Progenitor cell of endocrine pancreas (in vitro differentiated cells): ENCODE measurements at regions not wholly inside any gene's neighbourhood (a gene's known extent, or its start where the extent isn't known, plus 50 kb on each side); places are given as distances from the start of the nearest gene placed in this dataset.
"Not testable (repeated sequence)": the region's sequence is repeated elsewhere in the genome, so short reads cannot be mapped to it uniquely, and the experiment has no call there.

ENCODE experiments used
- DNase-seq: peaks from one replicate; pipeline ENCODE4 v3.0.0; 2021; ENCODE audit warnings: low spot score; ENCODE audit not compliant: unreplicated experiment
- H3K27ac Mint-ChIP-seq: 2 replicates; pipeline ENCODE4 v1.8.0; 2021; ENCODE audit warnings: mild to moderate bottlenecking, moderate library complexity, mixed read lengths
- H3K27me3 Mint-ChIP-seq: 2 replicates; pipeline ENCODE4 v1.8.0; 2021; ENCODE audit warnings: mixed read lengths
- H3K36me3 Mint-ChIP-seq: 2 replicates; pipeline ENCODE4 v1.8.0; 2022; ENCODE audit warnings: mixed read lengths; ENCODE audit not compliant: insufficient read depth
- H3K4me1 Mint-ChIP-seq: 2 replicates; pipeline ENCODE4 v1.8.0; 2021; ENCODE audit warnings: low read depth, mixed read lengths
- H3K4me3 Mint-ChIP-seq: 2 replicates; pipeline ENCODE4 v1.8.0; 2021; ENCODE audit warnings: low read depth, mild to moderate bottlenecking, moderate library complexity, mixed read lengths
- H3K9me3 Mint-ChIP-seq: 2 replicates; pipeline ENCODE4 v1.8.0; 2021; ENCODE audit warnings: low read depth, mixed read lengths
- CTCF ChIP-seq: fragments of 200-600 bp; sonication (generic); IDR thresholded peaks from one replicate; pipeline ENCODE4 v1.5.0; 2021; ENCODE audit warnings: antibody characterized with exemption, mild to moderate bottlenecking; ENCODE audit not compliant: unreplicated experiment

GRCh38 chr13:87538366-87539052 is 132.7 kb upstream of the SLITRK5 start:
- Mint-ChIP-seq H3K27me3 (no peaks in the 10 kb centered on the region), H3K36me3 (no peaks in the 10 kb centered on the region), H3K4me1 (no peaks in the 10 kb centered on the region), H3K27ac (no peak overlapping the region), H3K9me3 (no peaks in the 10 kb centered on the region), H3K4me3 (no peak overlapping the region)
- no peak for DNase-seq
- TF ChIP-seq CTCF: no peak

DNA sequence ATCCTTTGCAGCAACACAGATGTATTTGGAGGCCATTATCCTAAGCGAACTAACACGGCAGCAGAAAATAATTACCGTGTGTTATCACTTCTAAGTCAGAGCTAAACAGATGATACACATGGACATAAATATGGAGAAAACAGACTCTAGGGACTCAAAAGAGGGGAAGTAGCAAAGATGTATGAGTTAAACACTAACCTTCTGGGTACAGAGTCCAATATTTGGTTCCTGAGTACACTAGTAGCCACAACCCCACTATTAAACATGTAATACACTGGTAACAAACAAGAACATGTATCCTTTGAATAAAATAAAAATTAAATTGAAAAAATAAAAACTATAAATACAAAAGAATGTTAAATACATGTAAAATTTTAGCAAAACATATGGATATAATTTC is 118.0 kb upstream of the SLITRK5 start:
- no peak overlapping the region for H3K4me3 Mint-ChIP-seq
- no peak for DNase-seq
- no peaks in the 10 kb centered on the region for H3K4me1 Mint-ChIP-seq
- no peak overlapping the region for H3K27ac Mint-ChIP-seq
- no peak for TF ChIP-seq CTCF
- H3K9me3 Mint-ChIP-seq: no peaks in the 10 kb centered on the region
- H3K36me3 Mint-ChIP-seq: no peaks in the 10 kb centered on the region
- H3K27me3 Mint-ChIP-seq: no peaks in the 10 kb centered on the region

DNA sequence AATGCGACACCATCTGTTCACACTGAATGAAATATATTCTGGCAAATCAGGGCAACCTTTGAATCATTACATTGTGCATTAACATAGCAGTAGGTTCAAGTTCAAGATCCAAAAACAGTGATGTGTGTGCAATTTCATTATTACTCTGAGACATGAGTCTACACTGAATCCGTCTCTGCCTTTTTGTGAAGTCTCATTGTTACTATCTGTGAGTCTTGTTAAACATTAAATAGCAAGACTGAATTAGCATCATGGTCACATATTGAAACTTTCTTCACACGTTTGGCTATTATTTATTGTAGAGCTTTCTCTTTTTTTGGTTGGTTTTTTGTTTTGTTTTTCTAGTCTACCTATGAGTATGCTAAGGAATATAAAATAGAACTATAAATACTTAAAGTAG is 117.1 kb upstream of the SLITRK5 start:
- no peak for DNase-seq
- Mint-ChIP-seq H3K4me3 (no peak overlapping the region), H3K36me3 (no peaks in the 10 kb centered on the region), H3K27me3 (no peaks in the 10 kb centered on the region), H3K4me1 (no peaks in the 10 kb centered on the region), H3K9me3 (no peaks in the 10 kb centered on the region), H3K27ac (no peak overlapping the region)
- no peak for TF ChIP-seq CTCF

DNA sequence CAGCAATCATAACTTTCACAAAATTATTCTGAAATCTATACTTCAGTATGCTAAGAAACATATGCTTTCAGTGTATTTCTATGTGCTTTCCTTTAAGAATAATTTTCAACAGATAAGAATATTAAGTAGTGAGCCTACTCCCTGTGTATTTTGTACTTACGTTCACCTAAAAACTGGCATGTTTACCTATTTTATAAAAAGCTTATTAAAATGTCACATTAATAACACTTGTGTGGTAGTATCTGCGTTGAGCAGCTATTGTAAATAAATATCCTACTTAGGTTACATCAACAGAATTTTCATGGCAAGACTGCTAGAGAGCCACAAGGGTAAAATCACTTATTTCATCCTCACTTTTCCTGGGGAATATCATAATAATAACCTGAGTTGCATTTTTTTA is 113.4 kb upstream of the SLITRK5 start:
- peaks cover 3% of the 10 kb centered on the region for H3K9me3 Mint-ChIP-seq
- no peaks in the 10 kb centered on the region for H3K27me3 Mint-ChIP-seq
- no peaks in the 10 kb centered on the region for H3K4me1 Mint-ChIP-seq
- DNase-seq: no peak
- TF ChIP-seq CTCF: no peak
- no peak overlapping the region for H3K4me3 Mint-ChIP-seq
- no peak overlapping the region for H3K27ac Mint-ChIP-seq
- H3K36me3 Mint-ChIP-seq: no peaks in the 10 kb centered on the region

- not testable (repeated sequence) for H3K4me3 Mint-ChIP-seq, H3K27me3 Mint-ChIP-seq, H3K9me3 Mint-ChIP-seq, H3K27ac Mint-ChIP-seq, H3K36me3 Mint-ChIP-seq, H3K4me1 Mint-ChIP-seq
- DNase-seq: peak; percentile 9
These were observed 109.6 kb upstream of the SLITRK5 start for GRCh38 chr13:87561580-87561979.

GRCh38 chr13:87570669-87571068 is 100.5 kb upstream of the SLITRK5 start:
- H3K36me3 Mint-ChIP-seq: no peaks in the 10 kb centered on the region
- H3K4me1 Mint-ChIP-seq: no peaks in the 10 kb centered on the region
- no peak for DNase-seq
- no peak overlapping the region for H3K4me3 Mint-ChIP-seq
- no peaks in the 10 kb centered on the region for H3K9me3 Mint-ChIP-seq
- no peak overlapping the region for H3K27ac Mint-ChIP-seq
- H3K27me3 Mint-ChIP-seq: peaks cover 5% of the 10 kb centered on the region
- no peak for TF ChIP-seq CTCF
